Glutamatergic neuron (in vitro differentiated cells): ENCODE measurements at regions not wholly inside any gene's neighbourhood (a gene's known extent, or its start where the extent isn't known, plus 50 kb on each side); places are given as distances from the start of the nearest gene placed in this dataset.

Experiments used
- DNase-seq: peaks from one replicate; pipeline ENCODE4 v3.0.0; 2022
- H3K27ac Mint-ChIP-seq: one replicate; pipeline ENCODE4 v1.8.0; 2020; ENCODE audit warnings: mild to moderate bottlenecking, mixed read lengths, inconsistent platforms; ENCODE audit not compliant: unreplicated experiment
- H3K27me3 Mint-ChIP-seq: one replicate; pipeline ENCODE4 v1.8.0; 2020; ENCODE audit warnings: mild to moderate bottlenecking, moderate library complexity, mixed read lengths, inconsistent platforms; ENCODE audit not compliant: unreplicated experiment
- H3K36me3 Mint-ChIP-seq: one replicate; pipeline ENCODE4 v1.8.0; 2020; ENCODE audit warnings: mild to moderate bottlenecking, mixed read lengths, inconsistent platforms; ENCODE audit not compliant: unreplicated experiment
- H3K4me1 Mint-ChIP-seq: one replicate; pipeline ENCODE4 v1.8.0; 2020; ENCODE audit warnings: mild to moderate bottlenecking, low read depth, mixed read lengths, inconsistent platforms; ENCODE audit not compliant: unreplicated experiment
- H3K4me3 Mint-ChIP-seq: one replicate; pipeline ENCODE4 v1.8.0; 2020; ENCODE audit warnings: mild to moderate bottlenecking, mixed read lengths, inconsistent platforms; ENCODE audit not compliant: unreplicated experiment
- H3K9me3 Mint-ChIP-seq: one replicate; pipeline ENCODE4 v1.8.0; 2020; ENCODE audit warnings: mild to moderate bottlenecking, moderate library complexity, mixed read lengths, inconsistent platforms; ENCODE audit not compliant: unreplicated experiment
- CTCF ChIP-seq: fragments of 200-600 bp; sonication (generic); IDR thresholded peaks from one replicate; pipeline ENCODE4 v1.5.0; 2021; ENCODE audit not compliant: partially characterized antibody, unreplicated experiment

GRCh38 chr3:190252080-190252479 is 70.2 kb downstream of the CLDN1 start:
- H3K27ac Mint-ChIP-seq: no peak overlapping the region
- no peak for TF ChIP-seq CTCF
- H3K36me3 Mint-ChIP-seq: no peaks in the 10 kb centered on the region
- H3K4me3 Mint-ChIP-seq: no peak overlapping the region
- H3K27me3 Mint-ChIP-seq: no peaks in the 10 kb centered on the region
- H3K9me3 Mint-ChIP-seq: no peaks in the 10 kb centered on the region
- H3K4me1 Mint-ChIP-seq: no peaks in the 10 kb centered on the region
- DNase-seq: no peak

DNA sequence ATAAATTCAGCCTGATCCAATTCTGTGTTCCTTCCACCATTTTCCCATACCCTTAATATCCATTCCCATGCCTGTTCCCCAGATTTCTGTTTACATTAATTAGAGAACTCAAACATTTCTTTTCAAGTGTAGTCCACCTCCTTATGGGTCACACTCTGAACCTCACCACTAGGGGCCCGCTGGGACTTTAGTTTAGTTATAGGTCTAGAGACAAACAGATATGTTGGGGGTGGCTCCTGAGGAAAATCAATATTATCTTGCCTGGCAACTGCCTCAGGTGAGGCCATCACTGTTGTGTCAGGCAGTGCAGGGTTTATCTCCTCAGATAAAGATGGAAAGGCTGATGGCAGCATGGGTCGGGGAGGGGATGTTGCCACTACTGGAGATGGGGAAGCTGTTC is 72.8 kb downstream of the CLDN1 start:
- H3K4me1 Mint-ChIP-seq: no peaks in the 10 kb centered on the region
- DNase-seq: no peak
- H3K27ac Mint-ChIP-seq: no peak overlapping the region
- H3K4me3 Mint-ChIP-seq: no peak overlapping the region
- peaks cover 15% of the 10 kb centered on the region for H3K36me3 Mint-ChIP-seq
- H3K9me3 Mint-ChIP-seq: peaks cover 4% of the 10 kb centered on the region
- H3K27me3 Mint-ChIP-seq: no peaks in the 10 kb centered on the region
- TF ChIP-seq CTCF: no peak

DNA sequence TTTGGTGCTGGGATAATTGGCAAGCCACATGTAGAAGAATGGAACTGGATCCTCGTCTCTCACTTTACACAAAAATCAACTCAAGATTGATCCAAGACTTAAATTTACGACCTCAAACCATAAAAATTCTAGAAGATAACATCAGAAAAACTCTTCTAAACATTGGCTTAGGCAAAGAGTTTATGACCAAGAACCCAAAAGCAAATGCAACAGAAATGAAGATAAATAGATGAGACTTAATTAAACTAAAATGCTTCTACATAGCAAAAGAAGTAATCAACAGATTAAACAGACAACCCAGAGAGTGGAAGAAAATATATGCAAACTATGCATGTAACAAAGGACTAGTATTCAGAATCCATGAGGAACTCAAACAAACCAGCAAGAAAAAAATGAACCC is 80.1 kb downstream of the CLDN1 start:
- TF ChIP-seq CTCF: no peak
- no peak for DNase-seq
- H3K4me1 Mint-ChIP-seq: no peaks in the 10 kb centered on the region
- no peaks in the 10 kb centered on the region for H3K27me3 Mint-ChIP-seq
- peaks cover 23% of the 10 kb centered on the region for H3K36me3 Mint-ChIP-seq
- peaks cover 9% of the 10 kb centered on the region for H3K9me3 Mint-ChIP-seq
- no peak overlapping the region for H3K27ac Mint-ChIP-seq
- no peak overlapping the region for H3K4me3 Mint-ChIP-seq

- TF ChIP-seq CTCF: no peak
- DNase-seq: no peak
- peaks cover 8% of the 10 kb centered on the region for H3K36me3 Mint-ChIP-seq
- H3K4me1 Mint-ChIP-seq: no peaks in the 10 kb centered on the region
- no peaks in the 10 kb centered on the region for H3K27me3 Mint-ChIP-seq
- H3K27ac Mint-ChIP-seq: no peak overlapping the region
- H3K4me3 Mint-ChIP-seq: no peak overlapping the region
- H3K9me3 Mint-ChIP-seq: peaks cover 4% of the 10 kb centered on the region
These were observed 82.9 kb downstream of the CLDN1 start for GRCh38 chr3:190239325-190239724.

GRCh38 chr3:190238871-190239270 is 83.4 kb downstream of the CLDN1 start:
- peaks cover 3% of the 10 kb centered on the region for H3K9me3 Mint-ChIP-seq
- H3K4me3 Mint-ChIP-seq: no peak overlapping the region
- H3K36me3 Mint-ChIP-seq: peaks cover 8% of the 10 kb centered on the region
- DNase-seq: no peak
- no peaks in the 10 kb centered on the region for H3K27me3 Mint-ChIP-seq
- TF ChIP-seq CTCF: no peak
- H3K4me1 Mint-ChIP-seq: no peaks in the 10 kb centered on the region
- H3K27ac Mint-ChIP-seq: no peak overlapping the region
